ENCODE measurements at regions not wholly inside any gene's neighbourhood (a gene's known extent, or its start where the extent isn't known, plus 50 kb on each side); places are given as distances from the start of the nearest gene placed in this dataset.

- peak overlapping the region in 1 of 2 experiments; percentile 2 for H3K4me3 ChIP-seq (ENCODE audit: insufficient read depth in 1 of 2, low read depth in 1 of 2, low read length in 2 of 2)
- H3K36me3 ChIP-seq (ENCODE audit: control insufficient read depth in 1 of 2, insufficient read depth in 2 of 2, low read depth in 1 of 2, low read length in 2 of 2): no peaks in the 10 kb centered on the region
- H3K27me3 ChIP-seq (ENCODE audit: control insufficient read depth in 1 of 2, insufficient read depth in 1 of 2, low read length in 2 of 2): no peaks in the 10 kb centered on the region
- H2BK5ac ChIP-seq (ENCODE audit: low read depth, low read length, poor library complexity, severe bottlenecking): peak overlapping the region; percentile 69
- H2BK120ac ChIP-seq (ENCODE audit: low read depth, low read length): no peak overlapping the region
- no peak for DNase-seq
- peaks cover 4% of the 10 kb centered on the region for H3K4me1 ChIP-seq (ENCODE audit: control insufficient read depth, insufficient read depth, low read depth, low read length)
- no peak overlapping the region for H3K23ac ChIP-seq (ENCODE audit: low read length in 2 of 2)
- H3K27ac ChIP-seq (ENCODE audit: low read length, poor library complexity, severe bottlenecking): peak overlapping the region; percentile 84
- H3K4me2 ChIP-seq (ENCODE audit: low read length, poor library complexity, severe bottlenecking): peak overlapping the region; percentile 62
- H2AFZ ChIP-seq (ENCODE audit: low read depth, low read length): no peak overlapping the region
- no peaks in the 10 kb centered on the region for H3K79me1 ChIP-seq (replicated peaks; ENCODE audit: low read length, poor library complexity, severe bottlenecking)
- H2AK5ac ChIP-seq (ENCODE audit: low read length, severe bottlenecking): peak overlapping the region; percentile 86
- no peak overlapping the region for H4K91ac ChIP-seq (ENCODE audit: low read length)
- H3K14ac ChIP-seq (ENCODE audit: low read length in 2 of 2): no peak overlapping the region
- WGBS: 40% methylated on average over 4 of the region's 4 CpGs
- no peak overlapping the region for H3K18ac ChIP-seq (ENCODE audit: low read depth in 1 of 2, low read length in 2 of 2)
- no peak overlapping the region for H2BK12ac ChIP-seq (ENCODE audit: low read length in 2 of 2)
- H3K4ac ChIP-seq (ENCODE audit: low read depth in 1 of 2, low read length in 2 of 2): no peak overlapping the region
- H3K9me3 ChIP-seq (ENCODE audit: control insufficient read depth, low read length): peaks cover 11% of the 10 kb centered on the region
- H3K9ac ChIP-seq (ENCODE audit: low read length): no peak overlapping the region
- H4K8ac ChIP-seq (ENCODE audit: low read length): no peak overlapping the region
- no peak overlapping the region for H2BK15ac ChIP-seq (ENCODE audit: low read depth, poor library complexity, severe bottlenecking)
Measured at GRCh38 chr13:29902632-29903305, 52.4 kb upstream of the UBL3 start.

GRCh38 chr13:29901710-29902631 is 51.6 kb upstream of the UBL3 start:
- Histone ChIP-seq H3K4me1 (ENCODE audit: control insufficient read depth, insufficient read depth, low read depth, low read length) (peaks cover 4% of the 10 kb centered on the region), H2BK120ac (ENCODE audit: low read depth, low read length) (no peak overlapping the region), H3K27ac (ENCODE audit: low read length, poor library complexity, severe bottlenecking) (peak overlapping the region; percentile 84), H3K36me3 (ENCODE audit: control insufficient read depth in 1 of 2, insufficient read depth in 2 of 2, low read depth in 1 of 2, low read length in 2 of 2) (no peaks in the 10 kb centered on the region), H3K18ac (ENCODE audit: low read depth in 1 of 2, low read length in 2 of 2) (no peak overlapping the region), H2BK15ac (ENCODE audit: low read depth, poor library complexity, severe bottlenecking) (no peak overlapping the region), H3K79me1 (replicated peaks; ENCODE audit: low read length, poor library complexity, severe bottlenecking) (no peaks in the 10 kb centered on the region), H4K8ac (ENCODE audit: low read length) (no peak overlapping the region), H4K91ac (ENCODE audit: low read length) (no peak overlapping the region), H2BK12ac (ENCODE audit: low read length in 2 of 2) (no peak overlapping the region), H3K9me3 (ENCODE audit: control insufficient read depth, low read length) (peaks cover 11% of the 10 kb centered on the region), H3K4me2 (ENCODE audit: low read length, poor library complexity, severe bottlenecking) (peak overlapping the region; percentile 62), H3K4me3 (ENCODE audit: insufficient read depth in 1 of 2, low read depth in 1 of 2, low read length in 2 of 2) (peak overlapping the region in 1 of 2 experiments; percentile 2), H3K23ac (ENCODE audit: low read length in 2 of 2) (no peak overlapping the region), H3K14ac (ENCODE audit: low read length in 2 of 2) (no peak overlapping the region), H2AK5ac (ENCODE audit: low read length, severe bottlenecking) (peak overlapping the region; percentile 61), H3K9ac (ENCODE audit: low read length) (no peak overlapping the region), H3K27me3 (ENCODE audit: control insufficient read depth in 1 of 2, insufficient read depth in 1 of 2, low read length in 2 of 2) (no peaks in the 10 kb centered on the region), H2BK5ac (ENCODE audit: low read depth, low read length, poor library complexity, severe bottlenecking) (peak overlapping the region; percentile 69), H2AFZ (ENCODE audit: low read depth, low read length) (no peak overlapping the region), H3K4ac (ENCODE audit: low read depth in 1 of 2, low read length in 2 of 2) (no peak overlapping the region)
- peak; percentile 94 for DNase-seq
- 47% methylated on average over 9 of the region's 11 CpGs for WGBS

Data from mesenchymal stem cell (in vitro differentiated cells and primary cell).